ENCODE measurements at regions not wholly inside any gene's neighbourhood (a gene's known extent, or its start where the extent isn't known, plus 50 kb on each side); places are given as distances from the start of the nearest gene placed in this dataset.
A peak's percentile ranks its signal among the peaks of the same experiment; 100 is the strongest.

- Histone ChIP-seq H3K36me3 (ENCODE audit: control insufficient read depth in 4 of 4, insufficient read depth in 3 of 4, low read depth in 1 of 4, low read length in 3 of 4) (no peaks in the 10 kb centered on the region), H3K4me3 (ENCODE audit: low read depth in 1 of 3, low read length in 3 of 3) (no peak overlapping the region), H3K9ac (ENCODE audit: low read depth in 1 of 2, low read length in 2 of 2) (no peak overlapping the region), H3K27ac (ENCODE audit: low read depth in 1 of 2, low read length in 2 of 2) (no peak overlapping the region), H3K9me3 (ENCODE audit: control insufficient read depth in 4 of 4, low read length in 3 of 4) (peaks cover 0 to 6% (median 1%) of the 10 kb centered on the region in 4 donors), H3K27me3 (ENCODE audit: control insufficient read depth in 4 of 4, insufficient read depth in 4 of 4, low read length in 3 of 4) (peaks cover 0 to 2% (median 0%) of the 10 kb centered on the region in 4 donors), H3K4me1 (ENCODE audit: control insufficient read depth in 4 of 4, insufficient read depth in 4 of 4, low read length in 3 of 4) (no peaks in the 10 kb centered on the region)
- WGBS: 83% methylated on average over 2 of the region's 2 CpGs
- TF ChIP-seq ATF3 (IDR thresholded peaks at IDR 0.05) (no peak), MAX (IDR thresholded peaks at IDR 0.05) (no peak)
- DNase-seq (ENCODE audit: low spot score): no peak
Observed at GRCh38 chr6:77979204-77979603, 326.4 kb downstream of the MEI4 start.

GRCh38 chr6:77986380-77987034 is 333.7 kb downstream of the MEI4 start:
- Histone ChIP-seq H3K9ac (ENCODE audit: low read depth in 1 of 2, low read length in 2 of 2) (no peak overlapping the region), H3K9me3 (ENCODE audit: control insufficient read depth in 4 of 4, low read length in 3 of 4) (peaks cover 0 to 5% (median under 1%) of the 10 kb centered on the region in 4 donors), H3K4me3 (ENCODE audit: low read depth in 1 of 3, low read length in 3 of 3) (peak overlapping the region in 1 of 3 donors; percentile 13), H3K4me1 (ENCODE audit: control insufficient read depth in 4 of 4, insufficient read depth in 4 of 4, low read length in 3 of 4) (no peaks in the 10 kb centered on the region), H3K27ac (ENCODE audit: low read depth in 1 of 2, low read length in 2 of 2) (no peak overlapping the region), H3K27me3 (ENCODE audit: control insufficient read depth in 4 of 4, insufficient read depth in 4 of 4, low read length in 3 of 4) (no peaks in the 10 kb centered on the region), H3K36me3 (ENCODE audit: control insufficient read depth in 4 of 4, insufficient read depth in 3 of 4, low read depth in 1 of 4, low read length in 3 of 4) (no peaks in the 10 kb centered on the region)
- 82% methylated on average over 2 of the region's 2 CpGs for WGBS
- TF ChIP-seq HNF4G (IDR thresholded peaks at IDR 0.05) (no peak), JUND (IDR thresholded peaks at IDR 0.05) (no peak), RAD21 (IDR thresholded peaks at IDR 0.05) (no peak), TAF1 (conservative IDR thresholded peaks at IDR 0.05) (no peak), REST (IDR thresholded peaks at IDR 0.05) (no peak), MAX (IDR thresholded peaks at IDR 0.05) (no peak), HNF4A (conservative IDR thresholded peaks at IDR 0.05) (no peak), ATF3 (IDR thresholded peaks at IDR 0.05) (no peak), EGR1 (IDR thresholded peaks at IDR 0.05; ENCODE audit: low read depth in 2 of 2) (no peak), YY1 (IDR thresholded peaks at IDR 0.05) (no peak), FOXA1 (IDR thresholded peaks at IDR 0.05) (no peak), GABPA (IDR thresholded peaks at IDR 0.05 in 1 of 2, conservative IDR thresholded peaks at IDR 0.05 in 1 of 2) (no peak), SP1 (IDR thresholded peaks at IDR 0.05) (no peak), RXRA (IDR thresholded peaks at IDR 0.05) (no peak), CTCF (IDR thresholded peaks at IDR 0.05; ENCODE audit: low read depth, low read length, missing input control) (no peak)
- no peak for DNase-seq (ENCODE audit: low spot score)
